HepG2 (cell line): ENCODE measurements at regions not wholly inside any gene's neighbourhood (a gene's known extent, or its start where the extent isn't known, plus 50 kb on each side); places are given as distances from the start of the nearest gene placed in this dataset.

Experiments used
- ATAC-seq: fragments of 200-7000 bp; cut with Tn5 transposase; 3 replicates; pipeline ENCODE4 v1.9.1; 2020; ENCODE audit warnings: mild to moderate bottlenecking, moderate library complexity
- BruUV-seq: library from RNA; stranded (reverse); fragments of 400-500 nt; replicated peaks from 2 replicates; lab custom pipeline; 2021; lab: Mats Ljungman, UMichigan
- CTCF ChIA-PET: fragments of 300-600 bp; formaldehyde crosslinking; extraction: SDS; loops from one replicate; lab custom pipeline; 2021; ENCODE audit warnings: low total read pairs, inconsistent platforms, low intra/inter-chr PET ratio; lab: Yijun Ruan, JAX
- POLR2A ChIA-PET: fragments of 350-600 bp; sonication (Branson Sonifier 250); formaldehyde crosslinking; loops from one replicate; lab custom pipeline; 2020; ENCODE audit warnings: antibody characterized with exemption, inconsistent platforms; lab: Yijun Ruan, JAX
- DNase-seq: peaks from one replicate; pipeline ENCODE4 v3.0.0-alpha.2; 2015; ENCODE audit warnings: low spot score
- FAIRE-seq: peaks from 3 replicates; lab custom pipeline; 2011; peaks lifted over from hg19 to GRCh38; lab: Jason Lieb, UNC
- H2AFZ ChIP-seq: one replicate; pipeline ENCODE4 v1.6.1; 2011; ENCODE audit warnings: low read length, inconsistent platforms
- H3K27ac ChIP-seq: fragments of 300-600 bp; 3 replicates; pipeline ENCODE4 v1.8.0; 2011; ENCODE audit warnings: mixed run types, mild to moderate bottlenecking, mixed read lengths, low read length, inconsistent platforms; ENCODE audit not compliant: insufficient read depth; ENCODE audit errors: extremely low read length
- H3K27me3 ChIP-seq, 2 experiments: fragments of 200-600 bp in 1 of 2; 2 replicates in 1 of 2; 3 replicates in 1 of 2; pipeline versions ENCODE4 v1.6.0 to v1.8.0; 2011; ENCODE audit warnings: low read length in 2 of 2, mild to moderate bottlenecking in 2 of 2, moderate library complexity in 2 of 2, inconsistent platforms in 1 of 2; ENCODE audit not compliant: insufficient read depth in 2 of 2, control insufficient read depth in 1 of 2
- H3K36me3 ChIP-seq, 2 experiments: fragments of 200-600 bp in 1 of 2; replicated peaks in 1 of 2; 2 replicates in 1 of 2; 3 replicates in 1 of 2; pipeline versions ENCODE4 v1.5.1 to v1.8.0; 2011; ENCODE audit warnings: low read length in 2 of 2, inconsistent platforms in 1 of 2; ENCODE audit not compliant: insufficient read depth in 2 of 2, control insufficient read depth in 1 of 2
- H3K4me1 ChIP-seq: 2 replicates; pipeline ENCODE4 v1.5.1; 2012; ENCODE audit warnings: low read length, inconsistent platforms; ENCODE audit not compliant: insufficient read depth
- H3K4me2 ChIP-seq: 2 replicates; pipeline ENCODE4 v1.6.0; 2011; ENCODE audit warnings: low read depth, low read length, inconsistent platforms
- H3K4me3 ChIP-seq, 3 experiments: fragments of 200-600 bp in 1 of 3; sonication (generic), shearing (Covaris generic) in 1 of 3; replicated peaks in 1 of 3; 2 replicates each; pipeline ENCODE4 v1.5.1; 2011 to 2016; ENCODE audit warnings: low read length in 3 of 3, inconsistent platforms in 2 of 3, low read depth in 2 of 3, mild to moderate bottlenecking in 2 of 3, control low read depth in 1 of 3, mixed read lengths in 1 of 3; ENCODE audit not compliant: insufficient read depth in 1 of 3
- H3K79me2 ChIP-seq: one replicate; pipeline ENCODE4 v1.6.1; 2011; ENCODE audit warnings: low read length, inconsistent platforms; ENCODE audit not compliant: insufficient read depth
- H3K9ac ChIP-seq: 2 replicates; pipeline ENCODE4 v1.6.0; 2011; ENCODE audit warnings: mild to moderate bottlenecking, low read depth, low read length, inconsistent platforms; ENCODE audit not compliant: insufficient read depth
- H3K9me3 ChIP-seq: 2 replicates; pipeline ENCODE4 v1.5.1; 2012; ENCODE audit warnings: mild to moderate bottlenecking, low read length
- H4K20me1 ChIP-seq: 2 replicates; pipeline ENCODE4 v1.6.0; 2011; ENCODE audit warnings: inconsistent platforms, mild to moderate bottlenecking, low read length, moderate library complexity; ENCODE audit not compliant: insufficient read depth
- DPF2 ChIP-seq: sonication (generic); formaldehyde crosslinking; IDR thresholded peaks from 2 replicates; pipeline ENCODE4 v1.4.0; 2020; ENCODE audit warnings: mild to moderate bottlenecking, low read depth, missing genetic modification reagents, borderline replicate concordance
- EZH2 ChIP-seq: conservative IDR thresholded peaks from 2 replicates; pipeline ENCODE4 v1.6.1; 2012; ENCODE audit warnings: mild to moderate bottlenecking, low read depth, low read length, moderate library complexity
- JARID2 ChIP-seq: sonication (generic); formaldehyde crosslinking; IDR thresholded peaks from 2 replicates; pipeline ENCODE4 v1.8.1; 2023; ENCODE audit warnings: missing genetic modification reagents, inconsistent platforms; ENCODE audit not compliant: insufficient replicate concordance
- MTF1 ChIP-seq: sonication (generic); formaldehyde crosslinking; IDR thresholded peaks from 2 replicates; pipeline ENCODE4 v1.5.0; 2020; ENCODE audit warnings: missing genetic modification reagents
- NFE2L2 ChIP-seq: fragments of 150-350 bp; IDR thresholded peaks from 2 replicates; pipeline ENCODE4 v1.6.1; 2014; ENCODE audit warnings: low read length
- SIX4 ChIP-seq: sonication (generic); formaldehyde crosslinking; IDR thresholded peaks from 2 replicates; pipeline ENCODE4 v1.4.0; 2020; ENCODE audit warnings: missing genetic modification reagents
- XBP1 ChIP-seq: sonication (generic); formaldehyde crosslinking; IDR thresholded peaks from 2 replicates; pipeline ENCODE4 v1.5.0; 2020; ENCODE audit warnings: missing genetic modification reagents
- ZFP91 ChIP-seq: sonication (generic); formaldehyde crosslinking; IDR thresholded peaks from 2 replicates; pipeline ENCODE4 v1.9.0; 2022; ENCODE audit warnings: missing genetic modification reagents, mild to moderate bottlenecking, borderline replicate concordance
- WGBS: methylation state at CpG from one replicate; pipeline ENCODE4 v1.1.6; 2017; ENCODE audit warnings: low lambda C conversion rate; 5-methylcytosine and 5-hydroxymethylcytosine counted together
- in situ Hi-C: cut with HindIII; loops from 2 replicates; pipeline ENCODE4 v1.10.0; 2017; ENCODE audit warnings: low pct_unique_long_range_greater_than_20kb; ENCODE audit not compliant: extremely low pct_ligation_motif_present
- intact Hi-C: fragments of 100-400 bp; cut with micrococcal nuclease; formaldehyde crosslinking; loops from one replicate; pipeline ENCODE4 v1.10.0; 2022; ENCODE audit not compliant: unreplicated experiment

DNA sequence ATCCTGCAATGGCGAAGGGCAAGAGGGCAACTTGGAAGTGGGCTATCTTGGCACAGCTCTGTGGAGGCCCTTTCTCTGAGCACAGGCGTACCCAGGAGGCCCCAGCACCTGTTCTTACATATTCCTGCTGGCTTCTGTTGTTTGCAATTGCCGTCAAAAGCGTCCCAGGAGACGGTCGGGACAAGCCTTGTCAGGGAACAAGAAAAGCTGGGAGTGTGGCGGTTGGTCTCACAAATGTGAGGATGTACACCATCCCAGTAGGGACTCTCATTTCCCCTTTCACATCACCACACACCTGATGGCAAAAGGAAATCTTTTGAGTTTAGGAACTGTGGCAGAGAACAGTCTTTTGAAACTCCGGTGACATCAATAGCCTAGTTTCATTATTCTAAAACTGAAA lies 94.7 kb upstream of the EFEMP1 start (continued):
- TF ChIP-seq ZFP91 (CRISPR knock-in tag) (no peak), DPF2 (CRISPR knock-in tag) (no peak), EZH2 (no peak), XBP1 (no peak)

GRCh38 chr2:56021136-56021474 lies 97.5 kb upstream of the EFEMP1 start:
- CTCF ChIA-PET, result no interaction called here
- no peaks in the 10 kb centered on the region for H3K79me2 ChIP-seq
- no peak overlapping the region for H3K27ac ChIP-seq
- POLR2A ChIA-PET, result no interaction called here
- no peak for FAIRE-seq
- in situ Hi-C loops (no loop called here), intact Hi-C loops (no loop called here)
- no peaks in the 10 kb centered on the region for H3K9me3 ChIP-seq
- H3K9ac ChIP-seq, result no peak overlapping the region
- 45% methylated on average over 5 of the region's 5 CpGs for WGBS
- H3K4me1 ChIP-seq, result no peaks in the 10 kb centered on the region
- no peak overlapping the region for H2AFZ ChIP-seq
- H3K4me2 ChIP-seq, result no peak overlapping the region
- H3K27me3 ChIP-seq, result no peaks in the 10 kb centered on the region
- no peak for DNase-seq
- no peak for TF ChIP-seq MTF1 (CRISPR knock-in tag)
- TF ChIP-seq NFE2L2, result no peak
- no peak for TF ChIP-seq SIX4 (CRISPR knock-in tag)
- H3K4me3 ChIP-seq, result no peak overlapping the region
- no peaks in the 10 kb centered on the region for H3K36me3 ChIP-seq
- ATAC-seq, result no peak
- no TSS peak for BruUV-seq
- H4K20me1 ChIP-seq, result no peaks in the 10 kb centered on the region

GRCh38 chr2:56021579-56021978 lies 98.0 kb upstream of the EFEMP1 start:
- no peak overlapping the region for H3K4me3 ChIP-seq
- no peak for FAIRE-seq

More at GRCh38 chr2:56021579-56021978, 98.0 kb upstream of the EFEMP1 start:
- no TSS peak for BruUV-seq
- H3K4me1 ChIP-seq, result no peaks in the 10 kb centered on the region
- no peak for DNase-seq
- ChIA-PET CTCF (no interaction called here), POLR2A (no interaction called here)
- H3K36me3 ChIP-seq, result no peaks in the 10 kb centered on the region
- H2AFZ ChIP-seq, result no peak overlapping the region
- no peak overlapping the region for H3K9ac ChIP-seq
- no peaks in the 10 kb centered on the region for H4K20me1 ChIP-seq
- WGBS, result 55% methylated on average over 5 of the region's 5 CpGs
- no peak for TF ChIP-seq JARID2 (CRISPR knock-in tag)
- no peak overlapping the region for H3K4me2 ChIP-seq
- in situ Hi-C loops (no loop called here), intact Hi-C loops (no loop called here)
- H3K27me3 ChIP-seq, result no peaks in the 10 kb centered on the region
- no peaks in the 10 kb centered on the region for H3K9me3 ChIP-seq
- no peaks in the 10 kb centered on the region for H3K79me2 ChIP-seq
- no peak for ATAC-seq
- H3K27ac ChIP-seq, result no peak overlapping the region
